Thyroid gland (tissue), 4 donors: ENCODE measurements at regions not wholly inside any gene's neighbourhood (a gene's known extent, or its start where the extent isn't known, plus 50 kb on each side); places are given as distances from the start of the nearest gene placed in this dataset.

Experiments used
- DNase-seq, 2 donors: peaks; one replicate each; pipeline ENCODE4 v3.0.0-alpha.2; 2019
- H3K27ac ChIP-seq, 3 donors: fragments of 200-600 bp; sonication (generic); 1 replicate in 2 of 3; 2 replicates in 1 of 3; pipeline ENCODE4 v1.5.1; 2016 to 2019; ENCODE audit warnings: mild to moderate bottlenecking in 1 of 3, moderate library complexity in 1 of 3
- H3K27me3 ChIP-seq: fragments of 200-600 bp; sonication (generic); one replicate; pipeline ENCODE4 v1.5.1; 2019
- H3K36me3 ChIP-seq, 2 donors: fragments of 200-600 bp; sonication (generic); one replicate each; pipeline ENCODE4 v1.5.1; 2016 to 2019
- H3K4me1 ChIP-seq, 2 donors: fragments of 200-600 bp; sonication (generic); one replicate each; pipeline ENCODE4 v1.5.1; 2017 to 2019
- H3K4me3 ChIP-seq, 3 donors: fragments of 200-600 bp; sonication (generic); replicated peaks in 1 of 3; 1 replicate in 2 of 3; 2 replicates in 1 of 3; pipeline ENCODE4 v1.5.1; 2016; ENCODE audit warnings: mild to moderate bottlenecking in 1 of 3
- H3K9me3 ChIP-seq: fragments of 200-600 bp; sonication (generic); one replicate; pipeline ENCODE4 v1.5.1; 2017
- CTCF ChIP-seq, 6 experiments: fragments of 200-600 bp in 3 of 6; fragments of 450-650 bp in 3 of 6; sonication (generic) in 3 of 6; IDR thresholded peaks; one replicate each; pipeline ENCODE4 v1.5.1; 2016 to 2019; ENCODE audit warnings: antibody characterized with exemption in 6 of 6, mild to moderate bottlenecking in 2 of 6, inconsistent platforms in 1 of 6, moderate library complexity in 1 of 6
- POLR2A ChIP-seq, 2 donors: fragments of 450-650 bp; IDR thresholded peaks; one replicate each; pipeline ENCODE4 v1.6.1; 2017; ENCODE audit warnings: antibody characterized with exemption in 2 of 2, mild to moderate bottlenecking in 2 of 2, moderate library complexity in 1 of 2
- WGBS, 2 donors: methylation state at CpG; one replicate each; pipeline ENCODE4 v1.1.5; 2017; 5-methylcytosine and 5-hydroxymethylcytosine counted together
- intact Hi-C: fragments of 100-400 bp; cut with DNase I; formaldehyde crosslinking; loops from one replicate; pipeline ENCODE4 v1.15.1; 2023

GRCh38 chr4:106429885-106430284 is 61.3 kb upstream of the GIMD1 start:
- 71 to 86% methylated on average over 2 of the region's 2 CpGs for WGBS, 2 donors
- H3K27ac ChIP-seq = no peak overlapping the region
- no peak for TF ChIP-seq CTCF (IDR thresholded peaks at IDR 0.05)
- TF ChIP-seq POLR2A (IDR thresholded peaks at IDR 0.05) = no peak
- DNase-seq = no peak
- no peaks in the 10 kb centered on the region for H3K36me3 ChIP-seq
- intact Hi-C loops = no loop called here
- H3K9me3 ChIP-seq = no peaks in the 10 kb centered on the region
- H3K4me1 ChIP-seq = no peaks in the 10 kb centered on the region
- no peak overlapping the region for H3K4me3 ChIP-seq
- no peaks in the 10 kb centered on the region for H3K27me3 ChIP-seq

GRCh38 chr4:106426069-106426468 is 57.5 kb upstream of the GIMD1 start:
- TF ChIP-seq CTCF (IDR thresholded peaks at IDR 0.05) (no peak), POLR2A (IDR thresholded peaks at IDR 0.05) (no peak)
- H3K4me3 ChIP-seq = no peak overlapping the region
- no peak for DNase-seq
- H3K27ac ChIP-seq = no peak overlapping the region
- no peaks in the 10 kb centered on the region for H3K9me3 ChIP-seq
- whole genome bisulfite sequencing, 2 donors = 76 to 84% methylated on average over 2 of the region's 2 CpGs
- H3K27me3 ChIP-seq = no peaks in the 10 kb centered on the region
- intact Hi-C loops = no loop called here
- H3K4me1 ChIP-seq = no peaks in the 10 kb centered on the region
- no peaks in the 10 kb centered on the region for H3K36me3 ChIP-seq

GRCh38 chr4:106425576-106425975 is 57.0 kb upstream of the GIMD1 start:
- intact Hi-C loops = no loop called here
- DNase-seq = no peak
- Histone ChIP-seq H3K9me3 (no peaks in the 10 kb centered on the region), H3K27ac (no peak overlapping the region), H3K4me1 (no peaks in the 10 kb centered on the region), H3K36me3 (no peaks in the 10 kb centered on the region), H3K27me3 (no peaks in the 10 kb centered on the region), H3K4me3 (no peak overlapping the region)
- TF ChIP-seq POLR2A (IDR thresholded peaks at IDR 0.05) = no peak
- TF ChIP-seq CTCF (IDR thresholded peaks at IDR 0.05) = no peak

- Histone ChIP-seq H3K36me3 (no peaks in the 10 kb centered on the region), H3K4me3 (no peak overlapping the region), H3K27ac (no peak overlapping the region), H3K27me3 (no peaks in the 10 kb centered on the region), H3K9me3 (no peaks in the 10 kb centered on the region), H3K4me1 (no peaks in the 10 kb centered on the region)
- intact Hi-C loops = no loop called here
- no peak for DNase-seq
- no peak for TF ChIP-seq POLR2A (IDR thresholded peaks at IDR 0.05)
- TF ChIP-seq CTCF (IDR thresholded peaks at IDR 0.05) = no peak
- WGBS, 2 donors = 81 to 93% methylated on average over 3 of the region's 3 CpGs
Observed at GRCh38 chr4:106424426-106424825, 55.8 kb upstream of the GIMD1 start.

GRCh38 chr4:106423791-106424190 is 55.2 kb upstream of the GIMD1 start:
- no peak for DNase-seq

More at GRCh38 chr4:106423791-106424190, 55.2 kb upstream of the GIMD1 start:
- H3K4me3 ChIP-seq = no peak overlapping the region
- no peaks in the 10 kb centered on the region for H3K4me1 ChIP-seq
- intact Hi-C loops = no loop called here
- no peaks in the 10 kb centered on the region for H3K36me3 ChIP-seq
- H3K27me3 ChIP-seq = no peaks in the 10 kb centered on the region
- TF ChIP-seq POLR2A (IDR thresholded peaks at IDR 0.05) (no peak), CTCF (IDR thresholded peaks at IDR 0.05) (no peak)
- H3K27ac ChIP-seq = no peak overlapping the region
- no peaks in the 10 kb centered on the region for H3K9me3 ChIP-seq
